ENCODE measurements at regions not wholly inside any gene's neighbourhood (a gene's known extent, or its start where the extent isn't known, plus 50 kb on each side); places are given as distances from the start of the nearest gene placed in this dataset.

- Histone ChIP-seq H3K4me1 (ENCODE audit: control insufficient read depth, insufficient read depth, low read depth, low read length) (no peaks in the 10 kb centered on the region), H3K14ac (ENCODE audit: low read length in 2 of 2) (no peak overlapping the region), H2BK120ac (ENCODE audit: low read depth, low read length) (no peak overlapping the region), H2AFZ (ENCODE audit: low read depth, low read length) (no peak overlapping the region), H3K27me3 (ENCODE audit: control insufficient read depth in 1 of 2, insufficient read depth in 1 of 2, low read length in 2 of 2) (no peaks in the 10 kb centered on the region), H3K23ac (ENCODE audit: low read length in 2 of 2) (no peak overlapping the region), H2AK5ac (ENCODE audit: low read length, severe bottlenecking) (no peak overlapping the region), H4K8ac (ENCODE audit: low read length) (no peak overlapping the region), H3K27ac (ENCODE audit: low read length, poor library complexity, severe bottlenecking) (no peak overlapping the region), H3K4me3 (ENCODE audit: insufficient read depth in 1 of 2, low read depth in 1 of 2, low read length in 2 of 2) (no peak overlapping the region), H2BK5ac (ENCODE audit: low read depth, low read length, poor library complexity, severe bottlenecking) (no peak overlapping the region), H4K91ac (ENCODE audit: low read length) (no peak overlapping the region), H2BK12ac (ENCODE audit: low read length in 2 of 2) (no peak overlapping the region), H3K79me1 (replicated peaks; ENCODE audit: low read length, poor library complexity, severe bottlenecking) (no peaks in the 10 kb centered on the region), H3K18ac (ENCODE audit: low read depth in 1 of 2, low read length in 2 of 2) (no peak overlapping the region), H3K4ac (ENCODE audit: low read depth in 1 of 2, low read length in 2 of 2) (no peak overlapping the region), H3K9me3 (ENCODE audit: control insufficient read depth, low read length) (no peaks in the 10 kb centered on the region), H3K9ac (ENCODE audit: low read length) (no peak overlapping the region), H2BK15ac (ENCODE audit: low read depth, poor library complexity, severe bottlenecking) (no peak overlapping the region), H3K4me2 (ENCODE audit: low read length, poor library complexity, severe bottlenecking) (no peak overlapping the region), H3K36me3 (ENCODE audit: control insufficient read depth in 1 of 2, insufficient read depth in 2 of 2, low read depth in 1 of 2, low read length in 2 of 2) (no peaks in the 10 kb centered on the region)
- DNase-seq: no peak
- 80% methylated on average over 3 of the region's 3 CpGs for WGBS
These were observed 750.3 kb downstream of the REEP3 start for GRCh38 chr10:64271508-64271907.

GRCh38 chr10:64271983-64272382, 750.8 kb downstream of the REEP3 start:
- no peak for DNase-seq
- Histone ChIP-seq H3K4me3 (ENCODE audit: insufficient read depth in 1 of 2, low read depth in 1 of 2, low read length in 2 of 2) (no peak overlapping the region), H4K8ac (ENCODE audit: low read length) (no peak overlapping the region), H2BK5ac (ENCODE audit: low read depth, low read length, poor library complexity, severe bottlenecking) (no peak overlapping the region), H3K27ac (ENCODE audit: low read length, poor library complexity, severe bottlenecking) (no peak overlapping the region), H3K4me2 (ENCODE audit: low read length, poor library complexity, severe bottlenecking) (no peak overlapping the region), H2BK12ac (ENCODE audit: low read length in 2 of 2) (no peak overlapping the region), H3K4me1 (ENCODE audit: control insufficient read depth, insufficient read depth, low read depth, low read length) (no peaks in the 10 kb centered on the region), H4K91ac (ENCODE audit: low read length) (no peak overlapping the region), H2AFZ (ENCODE audit: low read depth, low read length) (no peak overlapping the region), H3K18ac (ENCODE audit: low read depth in 1 of 2, low read length in 2 of 2) (no peak overlapping the region), H3K9me3 (ENCODE audit: control insufficient read depth, low read length) (no peaks in the 10 kb centered on the region), H3K79me1 (replicated peaks; ENCODE audit: low read length, poor library complexity, severe bottlenecking) (no peaks in the 10 kb centered on the region), H3K36me3 (ENCODE audit: control insufficient read depth in 1 of 2, insufficient read depth in 2 of 2, low read depth in 1 of 2, low read length in 2 of 2) (no peaks in the 10 kb centered on the region), H3K23ac (ENCODE audit: low read length in 2 of 2) (no peak overlapping the region), H2BK15ac (ENCODE audit: low read depth, poor library complexity, severe bottlenecking) (no peak overlapping the region), H3K14ac (ENCODE audit: low read length in 2 of 2) (no peak overlapping the region), H3K27me3 (ENCODE audit: control insufficient read depth in 1 of 2, insufficient read depth in 1 of 2, low read length in 2 of 2) (no peaks in the 10 kb centered on the region), H3K4ac (ENCODE audit: low read depth in 1 of 2, low read length in 2 of 2) (no peak overlapping the region), H2AK5ac (ENCODE audit: low read length, severe bottlenecking) (no peak overlapping the region), H3K9ac (ENCODE audit: low read length) (no peak overlapping the region), H2BK120ac (ENCODE audit: low read depth, low read length) (no peak overlapping the region)
- no CpG with 5 or more reads among the region's 3 CpGs for WGBS

- no peaks in the 10 kb centered on the region for H3K27me3 ChIP-seq (ENCODE audit: control insufficient read depth in 1 of 2, insufficient read depth in 1 of 2, low read length in 2 of 2)
- H3K36me3 ChIP-seq (ENCODE audit: control insufficient read depth in 1 of 2, insufficient read depth in 2 of 2, low read depth in 1 of 2, low read length in 2 of 2): no peaks in the 10 kb centered on the region
- no peak overlapping the region for H2BK5ac ChIP-seq (ENCODE audit: low read depth, low read length, poor library complexity, severe bottlenecking)
- H3K4me1 ChIP-seq (ENCODE audit: control insufficient read depth, insufficient read depth, low read depth, low read length): no peaks in the 10 kb centered on the region
- H3K18ac ChIP-seq (ENCODE audit: low read depth in 1 of 2, low read length in 2 of 2): no peak overlapping the region
- H2BK12ac ChIP-seq (ENCODE audit: low read length in 2 of 2): no peak overlapping the region
- no peak overlapping the region for H2BK120ac ChIP-seq (ENCODE audit: low read depth, low read length)
- H3K23ac ChIP-seq (ENCODE audit: low read length in 2 of 2): no peak overlapping the region
- no peak overlapping the region for H2AK5ac ChIP-seq (ENCODE audit: low read length, severe bottlenecking)
- no peak overlapping the region for H3K9ac ChIP-seq (ENCODE audit: low read length)
- H3K4me3 ChIP-seq (ENCODE audit: insufficient read depth in 1 of 2, low read depth in 1 of 2, low read length in 2 of 2): no peak overlapping the region
- no peak overlapping the region for H3K4me2 ChIP-seq (ENCODE audit: low read length, poor library complexity, severe bottlenecking)
- no peak overlapping the region for H4K91ac ChIP-seq (ENCODE audit: low read length)
- H3K9me3 ChIP-seq (ENCODE audit: control insufficient read depth, low read length): no peaks in the 10 kb centered on the region
- no peak overlapping the region for H4K8ac ChIP-seq (ENCODE audit: low read length)
- no peaks in the 10 kb centered on the region for H3K79me1 ChIP-seq (replicated peaks; ENCODE audit: low read length, poor library complexity, severe bottlenecking)
- no peak overlapping the region for H3K4ac ChIP-seq (ENCODE audit: low read depth in 1 of 2, low read length in 2 of 2)
- no peak overlapping the region for H3K27ac ChIP-seq (ENCODE audit: low read length, poor library complexity, severe bottlenecking)
- DNase-seq: no peak
- no peak overlapping the region for H3K14ac ChIP-seq (ENCODE audit: low read length in 2 of 2)
- no peak overlapping the region for H2BK15ac ChIP-seq (ENCODE audit: low read depth, poor library complexity, severe bottlenecking)
- no peak overlapping the region for H2AFZ ChIP-seq (ENCODE audit: low read depth, low read length)
These were observed 753.8 kb downstream of the REEP3 start for GRCh38 chr10:64275001-64275400.

DNA sequence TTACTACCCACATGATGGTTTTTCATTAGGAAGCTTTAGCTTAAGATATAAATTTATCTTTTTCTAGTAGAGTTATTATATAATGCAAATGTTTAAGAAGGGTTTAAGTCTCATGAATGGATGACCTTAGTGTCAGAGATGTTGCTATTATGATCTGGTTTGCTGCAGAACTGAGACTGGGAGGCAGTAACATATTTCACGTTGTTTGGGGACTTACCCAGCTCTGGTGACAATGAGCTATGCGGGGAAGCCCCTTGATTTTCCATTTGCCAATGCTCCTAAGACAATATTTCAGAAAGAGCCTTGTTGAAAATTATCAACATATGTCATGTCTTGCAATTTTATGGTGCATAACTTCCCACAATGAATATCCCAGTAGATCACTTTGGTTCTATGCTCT, 754.6 kb downstream of the REEP3 start:
- Histone ChIP-seq H2AK5ac (ENCODE audit: low read length, severe bottlenecking) (no peak overlapping the region), H3K27ac (ENCODE audit: low read length, poor library complexity, severe bottlenecking) (no peak overlapping the region), H3K4me2 (ENCODE audit: low read length, poor library complexity, severe bottlenecking) (no peak overlapping the region), H3K9ac (ENCODE audit: low read length) (no peak overlapping the region), H2BK12ac (ENCODE audit: low read length in 2 of 2) (no peak overlapping the region), H3K27me3 (ENCODE audit: control insufficient read depth in 1 of 2, insufficient read depth in 1 of 2, low read length in 2 of 2) (no peaks in the 10 kb centered on the region), H3K18ac (ENCODE audit: low read depth in 1 of 2, low read length in 2 of 2) (no peak overlapping the region), H3K4me1 (ENCODE audit: control insufficient read depth, insufficient read depth, low read depth, low read length) (no peaks in the 10 kb centered on the region), H4K8ac (ENCODE audit: low read length) (no peak overlapping the region), H3K4ac (ENCODE audit: low read depth in 1 of 2, low read length in 2 of 2) (no peak overlapping the region), H3K79me1 (replicated peaks; ENCODE audit: low read length, poor library complexity, severe bottlenecking) (no peaks in the 10 kb centered on the region), H2AFZ (ENCODE audit: low read depth, low read length) (no peak overlapping the region), H3K23ac (ENCODE audit: low read length in 2 of 2) (no peak overlapping the region), H2BK120ac (ENCODE audit: low read depth, low read length) (no peak overlapping the region), H2BK5ac (ENCODE audit: low read depth, low read length, poor library complexity, severe bottlenecking) (no peak overlapping the region), H2BK15ac (ENCODE audit: low read depth, poor library complexity, severe bottlenecking) (no peak overlapping the region), H4K91ac (ENCODE audit: low read length) (no peak overlapping the region), H3K4me3 (ENCODE audit: insufficient read depth in 1 of 2, low read depth in 1 of 2, low read length in 2 of 2) (no peak overlapping the region), H3K14ac (ENCODE audit: low read length in 2 of 2) (no peak overlapping the region), H3K36me3 (ENCODE audit: control insufficient read depth in 1 of 2, insufficient read depth in 2 of 2, low read depth in 1 of 2, low read length in 2 of 2) (no peaks in the 10 kb centered on the region), H3K9me3 (ENCODE audit: control insufficient read depth, low read length) (no peaks in the 10 kb centered on the region)
- no peak for DNase-seq
- WGBS: 84% methylated on average over 2 of the region's 2 CpGs

All from mesenchymal stem cell (in vitro differentiated cells and primary cell).